Pancreas (tissue), 10 donors: ENCODE measurements at regions not wholly inside any gene's neighbourhood (a gene's known extent, or its start where the extent isn't known, plus 50 kb on each side); places are given as distances from the start of the nearest gene placed in this dataset.

Experiments
- ATAC-seq, 4 donors: fragments of 200-7000 bp; cut with Tn5 transposase; one replicate each; pipeline versions ENCODE4 v1.8.0 to v1.9.1; 2020; ENCODE audit warnings: mild to moderate bottlenecking in 4 of 4, moderate library complexity in 4 of 4
- DNase-seq, 6 donors: peaks; one replicate each; pipeline ENCODE4 v3.0.0-alpha.2; 2020
- FAIRE-seq: peaks from 2 replicates; lab custom pipeline; 2012; peaks lifted over from hg19 to GRCh38; lab: Jason Lieb, UNC
- H3K27ac ChIP-seq, 4 donors: fragments of 200-600 bp; sonication (generic); 1 replicate in 3 of 4; 2 replicates in 1 of 4; pipeline versions ENCODE4 v1.5.0 to v1.8.0; 2020
- H3K27me3 ChIP-seq, 4 donors: fragments of 200-600 bp; one replicate each; pipeline ENCODE4 v1.8.0; 2021
- H3K36me3 ChIP-seq, 3 donors: fragments of 200-600 bp; sonication (generic) in 1 of 3; one replicate each; pipeline versions ENCODE4 v1.5.0 to v1.8.0; 2020 to 2021
- H3K4me1 ChIP-seq, 3 donors: fragments of 200-600 bp; one replicate each; pipeline ENCODE4 v1.8.0; 2021
- H3K4me3 ChIP-seq, 4 donors: fragments of 200-600 bp; sonication (generic) in 2 of 4; one replicate each; pipeline versions ENCODE4 v1.5.0 to v1.8.0; 2020 to 2021
- H3K9me3 ChIP-seq, 4 donors: fragments of 200-600 bp; one replicate each; pipeline ENCODE4 v1.8.0; 2021
- CTCF ChIP-seq, 4 donors: fragments of 200-600 bp; sonication (generic) in 3 of 4; IDR thresholded peaks; one replicate each; pipeline versions ENCODE4 v1.5.0 to v1.8.0; 2021; ENCODE audit warnings: antibody characterized with exemption in 4 of 4
- WGBS, 2 donors: extraction: QIAGEN DNeasy Blood & Tissue Kit; methylation state at CpG; one replicate each; pipeline ENCODE4 v1.1.7; 2013; 5-methylcytosine and 5-hydroxymethylcytosine counted together
- intact Hi-C, 3 donors: fragments of 100-400 bp; cut with DNase I; formaldehyde crosslinking; loops; one replicate each; pipeline versions ENCODE4 v1.11.1 to v1.14.2; 2022
- donor health status: healthy with polysubstance abuse.
- donor health status: DM: no; HTN: no; CAD: no; lungs with moderate emphysema.
- donor health status: DM: no; HTN: no; CAD: no.
- donor health status: control.
- donor health status: control.
- donor health status: Bipolar disorder and iron deficiency.
- donor health status: DM: yes; HTN: yes; CAD: no.
- donor health status: DM: no; HTN: no; CAD: no.
- donor health status: DM: no; HTN: no; CAD: no.
- donor health status: DM: yes; HTN: yes; CAD: no.

- no peak overlapping the region for H3K4me3 ChIP-seq
- 56 to 71% methylated on average over 5 of the region's 5 CpGs for WGBS, 2 donors
- ATAC-seq: no peak
These were observed 628.2 kb downstream of the PTPRU start for GRCh38 chr1:29864431-29865022.

DNA sequence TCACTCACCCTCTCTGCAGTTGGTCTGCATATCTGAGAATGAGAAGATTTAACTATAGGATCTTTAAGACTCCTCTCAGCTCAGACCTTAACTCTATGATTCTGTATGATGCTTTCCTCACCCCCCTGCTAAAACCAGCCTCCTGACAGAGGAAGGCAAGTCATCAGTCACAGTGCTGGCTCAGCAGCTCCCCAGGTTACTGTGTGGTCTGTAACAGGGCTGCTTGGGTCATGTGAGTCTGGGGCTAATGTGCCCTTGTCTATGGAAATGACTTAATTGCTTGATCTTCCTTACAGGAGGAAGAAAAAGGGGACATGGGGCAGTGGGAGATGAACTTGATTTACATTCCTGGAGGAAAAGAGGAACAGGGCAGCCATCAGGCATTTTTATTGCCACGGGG, 625.6 kb downstream of the PTPRU start:
- TF ChIP-seq CTCF (IDR thresholded peaks at IDR 0.05): no peak
- Histone ChIP-seq H3K27me3 (no peaks in the 10 kb centered on the region), H3K4me3 (no peak overlapping the region), H3K9me3 (no peaks in the 10 kb centered on the region), H3K4me1 (no peaks in the 10 kb centered on the region), H3K27ac (no peak overlapping the region), H3K36me3 (no peaks in the 10 kb centered on the region)
- FAIRE-seq (no peak), ATAC-seq (no peak), DNase-seq (no peak)
- intact Hi-C loops: no loop called here
- WGBS, 2 donors: 59 to 64% methylated on average over 1 of the region's 1 CpG

More at GRCh38 chr1:29864431-29865022, 628.2 kb downstream of the PTPRU start:
- intact Hi-C loops: no loop called here
- Histone ChIP-seq H3K36me3 (no peaks in the 10 kb centered on the region), H3K27ac (no peak overlapping the region), H3K4me1 (no peaks in the 10 kb centered on the region), H3K9me3 (no peaks in the 10 kb centered on the region), H3K27me3 (peaks cover 0 to 7% (median 0%) of the 10 kb centered on the region in 4 donors)
- DNase-seq (no peak), FAIRE-seq (no peak)
- no peak for TF ChIP-seq CTCF (IDR thresholded peaks at IDR 0.05)

DNA sequence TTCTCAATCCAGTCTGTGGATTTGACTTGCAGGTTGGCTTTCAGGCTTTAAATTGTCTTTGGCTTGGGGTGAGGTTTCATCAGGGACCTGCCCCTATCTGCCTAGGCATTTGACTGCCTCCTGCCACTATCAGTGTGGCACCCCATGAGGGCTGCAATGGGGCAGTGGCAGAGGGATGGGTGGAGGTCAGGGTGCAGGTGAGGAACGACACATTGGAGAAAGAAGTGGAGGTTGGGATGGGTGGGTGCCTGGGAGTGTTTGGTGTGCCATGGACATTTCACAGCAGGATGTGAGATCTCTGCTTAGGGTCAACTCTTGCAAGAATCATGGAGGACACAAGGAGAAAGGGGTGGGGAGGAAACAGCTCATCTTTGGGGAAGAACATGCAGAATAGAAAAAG, 625.1 kb downstream of the PTPRU start:
- Histone ChIP-seq H3K9me3 (no peaks in the 10 kb centered on the region), H3K36me3 (no peaks in the 10 kb centered on the region), H3K27me3 (no peaks in the 10 kb centered on the region), H3K27ac (no peak overlapping the region), H3K4me3 (no peak overlapping the region), H3K4me1 (no peaks in the 10 kb centered on the region)
- ATAC-seq (no peak), FAIRE-seq (no peak), DNase-seq (no peak)
- intact Hi-C loops: no loop called here
- 78 to 100% methylated on average over 1 of the region's 1 CpG for WGBS, 2 donors
- no peak for TF ChIP-seq CTCF (IDR thresholded peaks at IDR 0.05)

GRCh38 chr1:29860681-29861080, 624.4 kb downstream of the PTPRU start:
- Histone ChIP-seq H3K4me1 (no peaks in the 10 kb centered on the region), H3K36me3 (no peaks in the 10 kb centered on the region), H3K27ac (no peak overlapping the region), H3K4me3 (no peak overlapping the region), H3K9me3 (no peaks in the 10 kb centered on the region), H3K27me3 (no peaks in the 10 kb centered on the region)
- DNase-seq (no peak), FAIRE-seq (no peak), ATAC-seq (no peak)
- intact Hi-C loops: no loop called here
- TF ChIP-seq CTCF (IDR thresholded peaks at IDR 0.05): no peak
- 79 to 82% methylated on average over 2 of the region's 2 CpGs for WGBS, 2 donors

- H3K36me3 ChIP-seq: no peaks in the 10 kb centered on the region
- WGBS, 2 donors: 60 to 75% methylated on average over 1 of the region's 1 CpG
- no peaks in the 10 kb centered on the region for H3K27me3 ChIP-seq
- no peak overlapping the region for H3K27ac ChIP-seq
- no peak for TF ChIP-seq CTCF (IDR thresholded peaks at IDR 0.05)
- intact Hi-C loops: no loop called here
- no peak for ATAC-seq
- no peak overlapping the region for H3K4me3 ChIP-seq
- no peaks in the 10 kb centered on the region for H3K4me1 ChIP-seq
- FAIRE-seq: no peak
- no peaks in the 10 kb centered on the region for H3K9me3 ChIP-seq
- DNase-seq: no peak
These were observed 623.7 kb downstream of the PTPRU start for GRCh38 chr1:29860056-29860455.
